ENCODE measurements at regions not wholly inside any gene's neighbourhood (a gene's known extent, or its start where the extent isn't known, plus 50 kb on each side); places are given as distances from the start of the nearest gene placed in this dataset.

- DNase-seq (ENCODE audit: low spot score) = no peak
- TF ChIP-seq CTCF (IDR thresholded peaks at IDR 0.05; ENCODE audit: extremely low read depth, missing control alignments) = no peak
Measured at GRCh38 chr7:136807598-136807997, 60.9 kb upstream of the CHRM2 start.

GRCh38 chr7:136803028-136803427 is 65.4 kb upstream of the CHRM2 start:
- no peak for TF ChIP-seq CTCF (IDR thresholded peaks at IDR 0.05; ENCODE audit: extremely low read depth, missing control alignments)
- DNase-seq (ENCODE audit: low spot score) = no peak

GRCh38 chr7:136783934-136784333 is 84.5 kb upstream of the CHRM2 start:
- TF ChIP-seq CTCF (IDR thresholded peaks at IDR 0.05; ENCODE audit: extremely low read depth, missing control alignments) = no peak
- no peak for DNase-seq (ENCODE audit: low spot score)

- no peak for DNase-seq (ENCODE audit: low spot score)
- no peak for TF ChIP-seq CTCF (IDR thresholded peaks at IDR 0.05; ENCODE audit: extremely low read depth, missing control alignments)
Measured at GRCh38 chr7:136741941-136742340, 126.5 kb upstream of the CHRM2 start.

- TF ChIP-seq CTCF (IDR thresholded peaks at IDR 0.05; ENCODE audit: extremely low read depth, missing control alignments) = no peak
- no peak for DNase-seq (ENCODE audit: low spot score)
Measured at GRCh38 chr7:136728945-136729344, 139.5 kb upstream of the CHRM2 start.

GRCh38 chr7:136726460-136726859 is 142.0 kb upstream of the CHRM2 start:
- no peak for TF ChIP-seq CTCF (IDR thresholded peaks at IDR 0.05; ENCODE audit: extremely low read depth, missing control alignments)
- no peak for DNase-seq (ENCODE audit: low spot score)

- no peak for TF ChIP-seq CTCF (IDR thresholded peaks at IDR 0.05; ENCODE audit: extremely low read depth, missing control alignments)
- no peak for DNase-seq (ENCODE audit: low spot score)
Measured at GRCh38 chr7:136717910-136718557, 150.4 kb upstream of the CHRM2 start.
